ENCODE measurements at regions not wholly inside any gene's neighbourhood (a gene's known extent, or its start where the extent isn't known, plus 50 kb on each side); places are given as distances from the start of the nearest gene placed in this dataset.
"Not testable (repeated sequence)": the region's sequence is repeated elsewhere in the genome, so short reads cannot be mapped to it uniquely, and the experiment has no call there.

DNA sequence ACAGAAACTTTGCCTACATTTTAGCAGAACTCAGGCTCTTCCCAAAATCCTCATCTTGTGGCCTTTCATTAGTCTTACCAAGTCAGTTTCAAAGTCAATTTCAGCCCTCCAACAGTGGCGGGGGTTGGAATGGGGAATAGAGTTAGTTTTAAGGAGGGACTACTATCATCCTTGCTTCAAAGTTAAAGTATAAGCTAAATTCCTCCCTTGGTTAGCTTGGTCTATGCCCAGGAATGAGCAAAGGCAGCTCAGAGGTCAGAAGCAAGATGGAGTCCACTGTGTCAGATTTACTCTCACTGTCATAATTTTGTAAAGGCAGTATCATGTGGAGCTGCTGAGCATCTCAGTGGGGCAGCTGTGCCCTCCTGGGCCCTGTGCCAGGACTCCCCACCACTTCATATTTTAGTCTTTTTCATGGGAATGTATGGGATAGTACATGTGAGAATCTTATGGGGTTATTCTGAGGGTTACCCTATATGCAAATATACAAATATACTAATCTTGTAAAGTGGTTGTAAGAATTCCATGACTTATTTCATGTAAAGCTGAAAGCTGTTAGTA lies 145.2 kb upstream of the MMADHC start:
- no peak for DNase-seq

DNA sequence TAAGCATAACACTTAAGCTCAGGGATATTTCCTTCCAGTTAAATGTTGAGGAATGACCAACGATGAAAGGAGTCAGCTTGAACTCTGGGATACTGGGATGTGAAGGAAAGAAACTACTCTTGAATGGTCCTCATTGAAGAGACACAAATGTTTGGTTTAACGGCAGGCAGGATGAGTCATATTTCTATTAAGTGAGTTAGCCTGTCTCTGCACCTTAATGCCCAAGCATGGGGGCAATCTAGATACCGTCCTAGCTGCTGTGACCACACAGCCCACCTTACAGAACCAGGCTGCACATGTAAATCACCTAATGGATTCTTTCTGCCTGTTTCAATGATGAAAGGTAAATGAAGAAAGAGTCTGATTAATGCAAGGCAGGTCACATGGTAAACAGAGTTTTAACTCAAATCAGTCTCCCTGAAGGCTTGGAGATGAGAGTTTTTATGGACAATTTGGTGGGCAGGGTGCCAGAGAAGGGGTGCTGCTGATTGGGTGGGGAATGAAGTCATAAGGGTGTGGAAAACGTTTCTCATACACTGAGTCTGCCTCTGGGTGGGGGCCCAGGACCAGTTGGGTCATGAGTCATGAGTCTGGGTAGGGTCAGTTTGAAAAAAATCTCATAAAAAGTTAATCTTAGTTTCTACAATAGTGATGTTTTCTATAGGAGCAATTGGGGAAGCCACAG lies 144.6 kb upstream of the MMADHC start:
- DNase-seq = no peak

GRCh38 chr2:149731079-149731478 lies 143.5 kb upstream of the MMADHC start:
- no peak for DNase-seq

DNA sequence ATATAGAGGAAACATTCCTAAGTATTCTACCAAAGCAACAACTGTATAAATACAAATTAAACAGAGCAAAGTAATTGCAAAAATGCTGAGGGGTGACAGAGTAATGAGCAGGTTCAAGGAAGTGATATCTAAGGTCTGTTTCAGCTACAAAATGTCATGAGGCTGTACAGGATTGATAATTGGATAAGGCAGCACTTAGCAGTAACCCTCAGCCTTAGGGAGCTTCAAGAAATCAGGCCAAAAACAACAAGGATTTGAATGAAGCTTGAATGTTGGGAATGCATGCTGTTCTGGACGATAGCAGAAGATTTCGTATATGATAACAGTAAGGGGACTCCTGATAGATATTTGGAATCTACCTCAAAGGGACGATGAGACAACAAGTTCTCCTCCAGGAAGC lies 142.0 kb upstream of the MMADHC start:
- no peak for DNase-seq

GRCh38 chr2:149727927-149728326 lies 140.4 kb upstream of the MMADHC start:
- DNase-seq = no peak

DNA sequence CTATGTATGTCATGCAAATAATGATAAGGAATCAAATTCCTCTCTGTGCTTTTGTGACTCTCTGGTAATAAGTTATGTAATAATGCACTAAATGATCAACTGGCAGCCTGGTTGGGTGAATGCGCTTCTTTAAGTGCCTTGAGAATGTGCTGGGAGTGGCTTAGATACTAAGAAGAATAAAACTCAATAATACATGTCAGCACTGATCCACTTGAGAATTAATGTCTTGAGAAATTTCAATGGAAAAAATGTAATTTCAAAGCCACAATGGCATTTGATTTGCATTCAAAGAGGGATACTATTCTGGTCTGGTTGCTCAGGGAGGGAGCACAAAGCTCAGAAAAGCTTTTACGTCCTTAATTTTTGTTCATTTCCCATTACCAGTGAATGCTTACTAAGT lies 137.7 kb upstream of the MMADHC start:
- no peak for DNase-seq

DNA sequence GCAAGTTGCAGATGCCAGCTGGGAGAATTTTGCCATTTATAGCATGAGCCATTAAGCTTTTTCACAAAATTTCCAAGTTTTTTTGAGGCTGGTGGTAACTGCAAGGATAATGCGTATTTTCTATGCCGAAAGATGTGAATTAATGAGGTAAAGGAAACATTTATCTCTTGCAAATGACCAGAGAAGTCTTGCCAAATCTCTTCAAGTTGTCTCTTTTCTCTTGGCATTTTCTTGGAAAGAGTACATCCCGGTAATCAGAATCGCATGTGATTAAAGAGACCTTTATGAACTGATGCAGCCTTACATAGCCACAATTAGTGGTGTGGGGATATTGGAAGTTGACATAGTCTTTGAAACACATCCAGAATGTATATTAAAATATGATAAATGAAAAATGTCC lies 136.5 kb upstream of the MMADHC start:
- no peak for DNase-seq

DNA sequence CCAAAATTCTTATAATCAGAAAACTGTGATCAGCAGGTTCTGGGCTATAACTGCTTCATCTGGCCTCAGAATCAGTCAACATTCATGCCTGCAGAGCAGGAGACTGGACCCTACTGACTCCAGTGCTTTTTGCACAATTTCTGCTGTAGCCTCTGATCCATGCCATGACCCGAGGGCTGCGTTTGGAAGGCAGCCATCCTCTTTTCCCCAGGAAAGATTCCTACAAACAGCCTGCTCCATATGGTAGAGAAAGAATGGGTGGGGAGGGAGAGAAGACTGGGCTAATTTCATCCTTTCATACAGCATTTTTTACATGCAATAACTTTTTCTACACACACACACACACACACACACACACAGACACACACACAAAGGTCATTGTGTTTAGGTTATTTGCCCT lies 133.0 kb upstream of the MMADHC start:
- DNase-seq = no peak

DNA sequence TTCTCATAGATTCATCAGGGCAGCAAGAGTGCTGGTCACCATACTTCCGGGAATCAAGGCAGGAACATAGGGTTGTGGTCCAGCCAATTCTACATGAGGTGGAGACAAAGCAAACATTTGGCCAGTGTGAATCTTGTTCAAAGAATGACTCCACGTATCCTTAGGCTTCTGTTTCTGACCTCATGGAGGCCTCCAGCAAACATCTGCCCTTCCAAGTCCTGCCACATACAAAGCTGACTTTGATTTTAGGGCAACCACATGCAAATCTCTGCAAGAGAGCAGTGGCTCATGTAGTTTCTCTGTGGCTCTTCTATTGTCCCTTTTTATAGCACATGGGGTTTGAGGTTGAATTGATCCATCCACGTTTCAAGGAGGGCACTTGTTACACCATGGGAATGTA lies 132.1 kb upstream of the MMADHC start:
- no peak for DNase-seq

GRCh38 chr2:149716687-149717086 lies 129.1 kb upstream of the MMADHC start:
- DNase-seq = no peak

- DNase-seq = no peak
Observed at GRCh38 chr2:149715894-149716293, 128.3 kb upstream of the MMADHC start.

- DNase-seq = peak; percentile 7
Observed at GRCh38 chr2:149715005-149715592, 127.5 kb upstream of the MMADHC start.

GRCh38 chr2:149709496-149710263 lies 122.1 kb upstream of the MMADHC start:
- DNase-seq = no peak

DNA sequence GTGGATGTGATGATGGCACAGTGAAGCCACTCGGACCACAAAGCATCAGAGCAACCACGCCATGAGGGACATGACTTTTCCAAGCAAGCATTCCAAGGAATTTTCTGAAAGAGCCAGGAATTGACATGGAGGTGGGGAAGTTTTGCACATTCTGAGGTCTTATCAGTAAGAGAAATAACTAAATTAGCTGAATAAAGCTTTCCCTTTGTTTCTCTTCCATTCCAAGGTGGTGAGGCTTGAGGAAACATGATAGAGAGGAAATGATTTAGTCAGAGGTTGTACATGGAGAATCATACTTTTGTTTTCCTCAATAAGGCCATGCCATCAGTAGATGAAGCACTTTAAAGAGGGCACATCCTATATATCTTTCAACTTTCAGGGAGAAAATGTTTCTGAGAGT lies 115.7 kb upstream of the MMADHC start:
- no peak for DNase-seq

DNA sequence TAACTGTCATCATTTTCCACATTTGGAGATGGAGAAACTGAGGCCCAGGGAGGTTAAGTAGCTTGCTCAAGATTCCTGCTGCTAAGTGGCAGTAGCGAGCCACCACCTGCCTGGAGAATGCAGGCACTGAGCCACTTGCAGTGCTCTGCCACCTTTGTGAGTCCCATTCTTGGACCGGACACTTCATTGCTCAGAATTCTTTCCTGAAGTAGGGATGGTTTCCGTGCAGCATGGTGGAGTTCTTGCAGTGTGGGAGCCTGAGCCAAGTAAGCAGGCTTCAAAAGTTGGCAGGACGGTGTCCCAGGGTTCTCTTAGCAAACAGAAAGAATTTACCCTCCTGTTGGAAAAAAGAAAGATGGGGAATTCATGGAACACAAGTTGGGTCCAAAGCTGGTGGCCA lies 115.0 kb upstream of the MMADHC start:
- DNase-seq = no peak

GRCh38 chr2:149701241-149701640 lies 113.7 kb upstream of the MMADHC start:
- no peak for DNase-seq

DNA sequence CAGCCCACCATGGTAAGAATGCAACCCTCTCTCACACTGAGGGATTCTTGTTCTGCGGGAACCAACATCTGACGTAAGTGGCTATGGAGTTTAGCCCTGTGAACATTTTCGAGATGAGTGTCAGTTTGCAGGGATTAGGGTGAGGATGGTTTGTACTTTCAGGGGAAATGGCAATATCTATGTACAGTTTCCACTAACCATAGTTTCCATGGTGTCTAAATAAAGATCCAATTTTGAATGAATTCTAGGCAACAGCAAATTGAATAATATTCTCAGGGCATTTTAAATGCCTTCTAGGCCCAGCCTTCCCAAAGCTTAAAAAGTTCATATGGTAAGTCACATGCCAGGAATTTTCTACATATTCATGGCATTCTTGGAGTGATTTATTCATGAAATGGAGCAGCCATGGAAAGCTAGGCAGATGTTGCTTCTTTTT lies 105.4 kb upstream of the MMADHC start:
- DNase-seq = no peak

DNA sequence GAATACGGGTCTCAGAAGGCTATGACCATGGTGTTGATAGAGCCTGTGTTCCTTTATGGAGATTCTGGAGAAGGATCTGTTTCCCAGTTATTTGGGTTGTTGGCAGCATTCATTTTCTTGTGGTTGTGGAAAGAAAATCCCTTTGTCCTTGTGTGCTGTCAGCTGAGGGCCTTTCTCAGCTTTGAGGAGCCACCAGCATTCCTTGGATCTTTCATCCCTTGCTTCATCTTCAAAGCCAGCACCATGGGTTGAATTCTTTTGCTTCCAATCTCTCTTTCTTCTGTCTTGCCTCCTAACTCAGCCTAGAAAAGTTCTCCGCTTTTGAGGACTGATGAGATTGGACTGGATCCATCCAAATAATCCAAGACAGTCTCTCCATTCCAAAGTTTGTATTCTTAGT lies 103.2 kb upstream of the MMADHC start:
- no peak for DNase-seq

GRCh38 chr2:149687052-149687427 lies 99.5 kb upstream of the MMADHC start:
- no peak for DNase-seq

- DNase-seq = no peak
Observed at GRCh38 chr2:149686136-149687051, 98.8 kb upstream of the MMADHC start.

- DNase-seq = not testable (repeated sequence)
Observed at GRCh38 chr2:149685401-149685800, 97.8 kb upstream of the MMADHC start.

- peak; percentile 24 for DNase-seq
Observed at GRCh38 chr2:149679286-149679685, 91.7 kb upstream of the MMADHC start.

DNA sequence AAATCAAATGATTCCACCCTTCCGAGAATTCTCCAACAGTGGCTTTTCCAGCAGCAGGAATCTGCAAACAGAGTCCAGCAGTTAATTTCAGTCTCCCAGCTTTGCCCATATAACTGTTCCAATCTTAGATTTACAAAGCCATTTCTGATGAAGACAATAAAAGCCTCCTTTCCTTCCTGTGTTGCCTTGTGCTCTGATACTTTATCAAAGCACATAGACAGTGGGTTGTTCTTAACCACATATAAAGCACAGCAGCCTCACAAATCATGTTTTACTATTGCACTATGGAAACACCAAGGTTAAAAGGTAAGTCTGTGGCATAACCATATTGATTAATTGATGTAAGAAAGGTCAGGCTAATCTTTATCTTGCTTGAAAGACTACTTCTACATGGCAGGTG lies 89.8 kb upstream of the MMADHC start:
- DNase-seq = no peak

Measured in MV-4-11 (cell line).